Endothelial cell of umbilical vein (primary cell): ENCODE measurements at regions not wholly inside any gene's neighbourhood (a gene's known extent, or its start where the extent isn't known, plus 50 kb on each side); places are given as distances from the start of the nearest gene placed in this dataset.

Experiments
- EZH2 ChIP-seq: IDR thresholded peaks from 2 replicates; pipeline ENCODE4 v1.6.1; 2012; ENCODE audit warnings: borderline replicate concordance, low read depth, mild to moderate bottlenecking, moderate library complexity, low read length, inconsistent platforms; ENCODE audit not compliant: severe bottlenecking
- MYC ChIP-seq: IDR thresholded peaks from one replicate; pipeline ENCODE4 v1.6.1; 2011; ENCODE audit warnings: mild to moderate bottlenecking, low read depth, low read length
- POLR2A ChIP-seq: IDR thresholded peaks from 2 replicates; pipeline ENCODE4 v1.6.1; 2012; ENCODE audit warnings: low read depth, mild to moderate bottlenecking, control low read depth, low read length
- POLR2AphosphoS5 ChIP-seq: IDR thresholded peaks from 2 replicates; pipeline ENCODE4 v1.6.1; 2012; ENCODE audit warnings: low read depth, mild to moderate bottlenecking, control low read depth, low read length, moderate library complexity; ENCODE audit not compliant: insufficient read depth
- TF ChIP-seq, protein P1 (sequence below), 2 donors: IDR thresholded peaks; 1 replicate in 1 of 2; 2 replicates in 1 of 2; pipeline ENCODE4 v1.5.1; 2011; ENCODE audit warnings: low read length in 2 of 2, mild to moderate bottlenecking in 2 of 2, moderate library complexity in 2 of 2, control low read depth in 1 of 2, inconsistent platforms in 1 of 2, low read depth in 1 of 2; ENCODE audit not compliant: insufficient read depth in 1 of 2; ENCODE audit errors: extremely low read depth in 1 of 2
- TF ChIP-seq, protein P2 (sequence below): IDR thresholded peaks from 2 replicates; pipeline ENCODE4 v1.6.1; 2011; ENCODE audit not compliant: insufficient read depth, insufficient read length

DNA sequence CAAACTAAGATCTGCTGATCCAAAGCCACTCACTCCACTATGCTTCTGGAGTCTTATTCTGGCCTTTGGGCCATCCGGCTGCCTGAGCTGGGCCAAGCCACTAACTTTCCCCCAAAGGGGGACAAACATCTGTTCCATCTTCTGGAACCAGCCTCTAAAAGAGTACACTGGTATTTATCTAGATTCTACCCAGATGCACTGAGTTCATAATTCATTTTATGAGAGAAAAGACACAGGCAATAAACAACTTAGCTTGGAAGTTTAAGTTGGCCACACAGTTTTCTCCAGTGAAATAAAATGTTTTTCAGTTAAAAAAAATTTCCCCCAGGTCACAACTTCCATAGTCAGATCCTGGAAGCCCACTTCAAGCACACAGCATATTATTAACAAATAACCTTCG is 80.1 kb upstream of the ARHGEF3 start:
- TF ChIP-seq POLR2A (no peak), POLR2AphosphoS5 (no peak), EZH2 (no peak), MYC (no peak)
- TF ChIP-seq, protein P1, sequence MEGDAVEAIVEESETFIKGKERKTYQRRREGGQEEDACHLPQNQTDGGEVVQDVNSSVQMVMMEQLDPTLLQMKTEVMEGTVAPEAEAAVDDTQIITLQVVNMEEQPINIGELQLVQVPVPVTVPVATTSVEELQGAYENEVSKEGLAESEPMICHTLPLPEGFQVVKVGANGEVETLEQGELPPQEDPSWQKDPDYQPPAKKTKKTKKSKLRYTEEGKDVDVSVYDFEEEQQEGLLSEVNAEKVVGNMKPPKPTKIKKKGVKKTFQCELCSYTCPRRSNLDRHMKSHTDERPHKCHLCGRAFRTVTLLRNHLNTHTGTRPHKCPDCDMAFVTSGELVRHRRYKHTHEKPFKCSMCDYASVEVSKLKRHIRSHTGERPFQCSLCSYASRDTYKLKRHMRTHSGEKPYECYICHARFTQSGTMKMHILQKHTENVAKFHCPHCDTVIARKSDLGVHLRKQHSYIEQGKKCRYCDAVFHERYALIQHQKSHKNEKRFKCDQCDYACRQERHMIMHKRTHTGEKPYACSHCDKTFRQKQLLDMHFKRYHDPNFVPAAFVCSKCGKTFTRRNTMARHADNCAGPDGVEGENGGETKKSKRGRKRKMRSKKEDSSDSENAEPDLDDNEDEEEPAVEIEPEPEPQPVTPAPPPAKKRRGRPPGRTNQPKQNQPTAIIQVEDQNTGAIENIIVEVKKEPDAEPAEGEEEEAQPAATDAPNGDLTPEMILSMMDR (IDR thresholded peaks at IDR 0.05; ENCODE audit: extremely low read depth in 1 of 2, insufficient read depth in 1 of 2, low read depth in 1 of 2, low read length in 2 of 2), result no peak
- TF ChIP-seq, protein P2, sequence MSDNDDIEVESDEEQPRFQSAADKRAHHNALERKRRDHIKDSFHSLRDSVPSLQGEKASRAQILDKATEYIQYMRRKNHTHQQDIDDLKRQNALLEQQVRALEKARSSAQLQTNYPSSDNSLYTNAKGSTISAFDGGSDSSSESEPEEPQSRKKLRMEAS, result no peak
